CD14-positive monocyte (primary cell): ENCODE measurements at regions not wholly inside any gene's neighbourhood (a gene's known extent, or its start where the extent isn't known, plus 50 kb on each side); places are given as distances from the start of the nearest gene placed in this dataset.

ENCODE experiments used
- DNase-seq, 3 donors: peaks; one replicate each; pipeline ENCODE4 v3.0.0-alpha.2; 2011 to 2022
- H2AFZ ChIP-seq: 2 replicates; pipeline ENCODE4 v1.6.0; 2012; ENCODE audit warnings: mild to moderate bottlenecking, low read depth, low read length, inconsistent platforms; ENCODE audit not compliant: insufficient read depth, poor library complexity, severe bottlenecking
- H3K27ac ChIP-seq, 2 donors: 1 replicate in 1 of 2; 2 replicates in 1 of 2; pipeline ENCODE4 v1.5.1; 2012 to 2013; ENCODE audit warnings: low read length in 2 of 2, control low read depth in 1 of 2, inconsistent platforms in 1 of 2, low read depth in 1 of 2, mild to moderate bottlenecking in 1 of 2
- H3K27me3 ChIP-seq, 2 donors: one replicate each; pipeline versions ENCODE4 v1.6.0 to v1.6.1; 2011 to 2013; ENCODE audit warnings: low read length in 2 of 2; ENCODE audit not compliant: control insufficient read depth in 2 of 2, insufficient read depth in 2 of 2
- H3K36me3 ChIP-seq, 2 donors: replicated peaks in 1 of 2; 1 replicate in 1 of 2; 2 replicates in 1 of 2; pipeline versions ENCODE4 v1.5.1 to v1.6.1; 2012 to 2013; ENCODE audit warnings: low read length in 2 of 2, control low read depth in 1 of 2, inconsistent platforms in 1 of 2, mild to moderate bottlenecking in 1 of 2; ENCODE audit not compliant: insufficient read depth in 2 of 2, control insufficient read depth in 1 of 2
- H3K4me1 ChIP-seq, 2 donors: 1 replicate in 1 of 2; 2 replicates in 1 of 2; pipeline versions ENCODE4 v1.5.1 to v1.6.1; 2012 to 2013; ENCODE audit warnings: low read length in 2 of 2, control low read depth in 1 of 2, inconsistent platforms in 1 of 2, mild to moderate bottlenecking in 1 of 2, moderate library complexity in 1 of 2; ENCODE audit not compliant: insufficient read depth in 2 of 2, control insufficient read depth in 1 of 2
- H3K4me2 ChIP-seq: replicated peaks from 2 replicates; pipeline ENCODE3; 2012; ENCODE audit warnings: low read length, moderate library complexity, mild to moderate bottlenecking; ENCODE audit not compliant: poor library complexity, severe bottlenecking; ENCODE audit errors: extremely low read depth
- H3K4me3 ChIP-seq, 3 experiments: fragments of 200-600 bp in 1 of 3; sonication (generic) in 1 of 3; replicated peaks in 1 of 3; 1 replicate in 2 of 3; 2 replicates in 1 of 3; pipeline ENCODE4 v1.5.1; 2011 to 2013; ENCODE audit warnings: low read length in 3 of 3, mild to moderate bottlenecking in 3 of 3, control low read depth in 2 of 3, low read depth in 2 of 3, inconsistent platforms in 1 of 3, moderate library complexity in 1 of 3
- H3K79me2 ChIP-seq: 2 replicates; pipeline ENCODE4 v1.6.0; 2012; ENCODE audit warnings: mild to moderate bottlenecking, control low read depth, inconsistent platforms, low read length, moderate library complexity; ENCODE audit not compliant: insufficient read depth
- H3K9ac ChIP-seq: 2 replicates; pipeline ENCODE4 v1.6.0; 2017; ENCODE audit warnings: low read length, mild to moderate bottlenecking; ENCODE audit not compliant: insufficient read depth, poor library complexity, severe bottlenecking
- H3K9me3 ChIP-seq, 2 donors: replicated peaks in 1 of 2; 1 replicate in 1 of 2; 2 replicates in 1 of 2; pipeline versions ENCODE4 v1.5.1 to v1.6.1; 2012 to 2013; ENCODE audit warnings: low read length in 2 of 2, control low read depth in 1 of 2; ENCODE audit not compliant: control insufficient read depth in 1 of 2, insufficient read depth in 1 of 2
- H4K20me1 ChIP-seq: 2 replicates; pipeline ENCODE4 v1.6.0; 2012; ENCODE audit warnings: mild to moderate bottlenecking, low read length, control low read depth, moderate library complexity; ENCODE audit not compliant: insufficient read depth
- H3K27ac Mint-ChIP-seq, 7 donors: one replicate each; pipeline ENCODE4 v1.8.0; 2020; ENCODE audit warnings: mild to moderate bottlenecking in 7 of 7, mixed read lengths in 7 of 7, moderate library complexity in 6 of 7, inconsistent platforms in 2 of 7
- H3K27me3 Mint-ChIP-seq, 3 donors: one replicate each; pipeline ENCODE4 v1.8.0; 2021 to 2022; ENCODE audit warnings: low read depth in 3 of 3, mild to moderate bottlenecking in 3 of 3, mixed read lengths in 3 of 3, moderate library complexity in 3 of 3, inconsistent platforms in 1 of 3
- H3K36me3 Mint-ChIP-seq, 2 donors: one replicate each; pipeline ENCODE4 v1.8.0; 2020; ENCODE audit warnings: mixed read lengths in 2 of 2, inconsistent platforms in 1 of 2, mild to moderate bottlenecking in 1 of 2
- H3K4me1 Mint-ChIP-seq: one replicate; pipeline ENCODE4 v1.8.0; 2020; ENCODE audit warnings: mild to moderate bottlenecking, mixed read lengths
- H3K4me3 Mint-ChIP-seq, 2 donors: one replicate each; pipeline ENCODE4 v1.8.0; 2020; ENCODE audit warnings: mild to moderate bottlenecking in 2 of 2, mixed read lengths in 2 of 2, moderate library complexity in 1 of 2
- H3K9me3 Mint-ChIP-seq, 7 donors: one replicate each; pipeline ENCODE4 v1.8.0; 2020 to 2022; ENCODE audit warnings: mixed read lengths in 7 of 7, mild to moderate bottlenecking in 6 of 7, moderate library complexity in 6 of 7, inconsistent platforms in 2 of 7
- CTCF ChIP-seq: fragments of 200-600 bp; IDR thresholded peaks from one replicate; pipeline ENCODE4 v1.8.0; 2022; ENCODE audit warnings: antibody characterized with exemption, mild to moderate bottlenecking
- WGBS: methylation state at CpG from one replicate; pipeline ENCODE4 v1.1.5; 2013; ENCODE audit warnings: missing lambda C conversion rate; ENCODE audit not compliant: insufficient coverage; 5-methylcytosine and 5-hydroxymethylcytosine counted together
- intact Hi-C, 2 donors: fragments of 100-400 bp; cut with micrococcal nuclease; formaldehyde crosslinking; loops; one replicate each; pipeline versions ENCODE4 v1.15.0 to v1.15.1; 2023

- no peak overlapping the region for H3K9ac ChIP-seq
- no peak for DNase-seq
- Mint-ChIP-seq H3K27me3 (peaks cover 0 to 8% (median 7%) of the 10 kb centered on the region in 3 donors), H3K27ac (no peak overlapping the region), H3K36me3 (no peaks in the 10 kb centered on the region), H3K4me3 (no peak overlapping the region), H3K4me1 (peaks cover 2% of the 10 kb centered on the region), H3K9me3 (peaks cover 0 to 2% (median 0%) of the 10 kb centered on the region in 7 donors)
- H3K27me3 ChIP-seq: no peaks in the 10 kb centered on the region
- no peaks in the 10 kb centered on the region for H3K36me3 ChIP-seq
- no peak overlapping the region for H2AFZ ChIP-seq
- no peaks in the 10 kb centered on the region for H4K20me1 ChIP-seq
- intact Hi-C loops: no loop called here
- no peak overlapping the region for H3K4me3 ChIP-seq
- H3K27ac ChIP-seq: no peak overlapping the region
- no peaks in the 10 kb centered on the region for H3K4me1 ChIP-seq
- WGBS: 88% methylated on average over 18 of the region's 25 CpGs
- no peaks in the 10 kb centered on the region for H3K9me3 ChIP-seq
- H3K4me2 ChIP-seq: no peak overlapping the region
- no peaks in the 10 kb centered on the region for H3K79me2 ChIP-seq
- no peak for TF ChIP-seq CTCF
These were observed 175.6 kb downstream of the BMP7 start for GRCh38 chr20:57090590-57091560.

GRCh38 chr20:57091748-57092111 lies 174.7 kb downstream of the BMP7 start:
- Histone ChIP-seq H3K4me2 (no peak overlapping the region), H3K9ac (no peak overlapping the region), H3K9me3 (no peaks in the 10 kb centered on the region), H3K79me2 (no peaks in the 10 kb centered on the region), H4K20me1 (no peaks in the 10 kb centered on the region), H3K27me3 (no peaks in the 10 kb centered on the region), H3K4me3 (no peak overlapping the region), H3K4me1 (no peaks in the 10 kb centered on the region), H3K27ac (no peak overlapping the region), H3K36me3 (no peaks in the 10 kb centered on the region), H2AFZ (no peak overlapping the region)
- no peaks in the 10 kb centered on the region for H3K36me3 Mint-ChIP-seq
- H3K27me3 Mint-ChIP-seq: peaks cover 0 to 11% (median 7%) of the 10 kb centered on the region in 3 donors
- TF ChIP-seq CTCF: no peak
- H3K4me1 Mint-ChIP-seq: peaks cover 2% of the 10 kb centered on the region
- WGBS: 73% methylated on average over 13 of the region's 13 CpGs
- no peak for DNase-seq
- no peak overlapping the region for H3K27ac Mint-ChIP-seq
- H3K4me3 Mint-ChIP-seq: no peak overlapping the region
- intact Hi-C loops: no loop called here
- peaks cover 0 to 2% (median 0%) of the 10 kb centered on the region in 7 donors for H3K9me3 Mint-ChIP-seq
